HG03432 (cell line): ENCODE measurements at regions not wholly inside any gene's neighbourhood (a gene's known extent, or its start where the extent isn't known, plus 50 kb on each side); places are given as distances from the start of the nearest gene placed in this dataset.

Source experiments
- ATAC-seq: cut with Tn5 transposase; IDR thresholded peaks from one replicate; pipeline ENCODE4 v1.9.1; 2021; ENCODE audit warnings: mild to moderate bottlenecking, moderate library complexity; ENCODE audit not compliant: unreplicated experiment

DNA sequence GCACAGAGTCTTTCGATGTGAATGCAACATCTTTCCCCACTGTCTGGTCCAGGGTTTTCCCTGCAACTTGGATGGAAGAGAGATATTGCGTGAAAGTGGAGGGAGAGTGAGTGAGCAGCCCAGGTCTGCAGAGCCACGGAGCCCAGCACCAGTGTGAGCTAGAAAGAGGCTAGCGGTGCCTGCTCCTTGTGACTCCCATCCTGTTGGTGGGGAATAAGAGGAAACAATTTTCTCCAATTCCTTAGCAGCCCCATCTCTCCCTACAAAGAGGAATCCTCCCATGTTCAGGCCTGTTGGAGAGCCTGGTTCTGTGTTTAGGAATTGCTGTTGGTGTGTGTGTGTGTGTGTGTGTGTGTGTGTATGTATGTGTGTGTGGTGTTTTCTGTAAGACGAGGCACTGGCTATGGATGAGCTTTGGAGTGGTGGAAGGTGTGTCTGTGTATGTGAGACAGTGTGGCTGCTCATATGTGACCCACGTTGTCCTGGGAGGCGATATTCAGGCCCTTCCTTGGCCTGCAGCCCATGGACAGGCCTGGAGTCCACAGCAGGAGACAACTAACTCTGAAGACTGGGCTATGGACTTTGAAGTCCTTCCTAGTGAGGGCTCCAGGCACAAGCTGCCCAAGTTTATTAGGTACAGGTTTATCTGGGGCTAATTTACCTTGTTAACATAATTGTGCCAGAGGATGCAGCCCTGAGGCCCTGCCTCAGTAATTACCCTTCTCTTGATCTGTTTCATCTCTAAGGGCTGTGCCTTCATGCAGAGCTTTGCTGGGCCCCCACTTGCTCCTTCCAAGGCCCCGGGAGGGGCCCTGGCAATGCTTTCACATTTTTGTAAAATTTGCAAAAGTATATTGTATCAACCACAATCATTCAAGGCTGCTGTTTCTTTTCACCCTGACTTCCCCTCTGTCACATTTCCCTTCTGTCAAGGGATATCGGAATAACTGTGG, 88.6 kb upstream of the HAAO start:
- ATAC-seq, result no peak

DNA sequence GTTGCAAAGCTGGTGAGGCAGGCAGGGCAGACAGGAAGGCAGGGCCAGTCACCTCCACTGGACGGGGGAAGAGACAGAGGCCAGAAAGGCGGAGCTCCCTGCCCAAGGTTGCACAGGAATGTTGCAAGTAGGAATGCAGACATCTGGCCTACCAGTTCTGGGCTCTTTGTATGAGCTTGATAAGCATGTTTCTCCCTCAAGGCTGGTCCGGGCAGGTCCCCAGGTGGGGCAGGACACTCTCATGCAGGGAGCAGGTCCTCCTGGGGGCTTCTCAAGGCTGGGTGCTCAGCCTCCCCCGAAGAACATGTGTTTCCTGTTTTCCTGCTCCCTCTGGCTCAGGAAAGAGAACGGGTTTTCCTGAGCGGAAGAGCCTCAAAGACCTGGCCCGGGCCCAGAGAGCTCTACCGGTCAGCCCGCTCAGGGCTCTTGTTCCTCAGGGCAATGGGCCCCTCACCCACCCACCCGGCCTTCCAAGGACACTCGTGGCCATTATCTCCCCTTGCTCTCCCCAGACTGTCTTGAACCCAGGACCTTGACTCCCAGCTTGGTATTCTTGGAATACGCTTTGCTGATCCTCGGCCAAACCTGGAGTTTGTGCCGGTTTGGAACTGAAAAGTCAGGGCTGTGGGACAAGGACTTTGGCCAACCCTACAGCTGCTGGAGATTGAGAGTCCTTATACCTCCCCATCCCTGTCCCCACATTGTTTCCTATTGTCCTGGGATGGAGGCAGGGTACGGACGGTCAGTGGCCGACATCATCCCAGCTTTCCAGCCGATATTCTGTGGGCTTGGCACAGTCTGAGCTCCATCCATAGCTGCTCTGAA, 87.7 kb upstream of the HAAO start:
- ATAC-seq, result no peak

GRCh38 chr2:42879121-42879705, 86.8 kb upstream of the HAAO start:
- ATAC-seq, result no peak

DNA sequence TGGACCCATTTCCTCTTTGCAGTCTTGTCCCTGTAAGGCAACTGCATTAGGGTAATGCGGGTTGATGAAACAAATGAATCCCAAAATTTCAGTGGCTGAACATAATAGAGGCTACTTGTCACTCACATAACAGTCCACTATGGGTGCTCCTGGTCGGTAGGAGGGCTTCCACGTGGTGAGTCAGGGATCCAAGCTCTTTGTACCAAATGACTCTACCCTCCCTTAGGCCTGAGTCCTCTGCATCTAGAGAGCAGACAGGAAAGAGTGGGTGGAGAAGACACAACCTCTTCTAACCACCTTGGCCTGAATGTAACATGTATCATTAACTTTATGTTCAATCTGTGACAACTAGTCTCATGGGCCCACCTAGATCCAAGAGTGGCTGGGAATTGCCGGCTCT, 86.2 kb upstream of the HAAO start:
- peak; percentile 86 for ATAC-seq

DNA sequence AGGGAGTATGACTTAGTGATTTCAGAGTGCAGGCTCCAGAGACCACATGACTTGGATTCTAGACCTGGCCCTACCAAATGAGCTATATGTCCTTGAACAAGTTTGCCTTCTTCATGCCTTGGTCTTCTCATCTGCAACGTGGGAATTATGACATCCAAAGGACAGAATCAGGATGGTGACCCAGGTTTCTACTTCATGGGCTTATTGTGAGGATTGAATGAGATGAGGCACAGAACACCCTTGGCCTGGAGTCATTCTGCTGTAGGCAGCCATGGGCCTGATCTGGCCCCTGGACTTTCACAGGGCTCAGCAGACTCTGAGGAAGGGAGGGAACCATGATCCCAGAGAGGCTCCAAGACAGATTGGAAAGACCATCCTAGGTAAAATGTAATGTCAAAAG, 85.6 kb upstream of the HAAO start:
- no peak for ATAC-seq

DNA sequence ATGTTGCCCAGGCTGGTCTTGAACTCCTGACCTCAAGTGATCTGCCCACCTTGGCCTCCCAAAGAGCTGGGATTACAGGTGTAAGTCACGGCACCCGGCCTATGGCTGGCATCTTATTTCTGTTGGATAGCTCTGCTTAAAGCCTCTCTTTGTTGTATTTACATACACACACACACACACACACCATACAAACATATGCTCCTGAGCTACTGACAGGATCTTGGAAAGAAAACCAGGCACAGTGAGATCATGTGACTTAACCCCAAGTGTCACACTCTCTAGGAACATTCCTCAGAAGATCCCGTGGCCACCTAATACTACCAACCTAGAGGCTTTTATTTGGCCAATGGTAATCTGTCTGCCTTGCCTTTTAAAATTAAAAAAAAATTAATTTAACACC, 85.1 kb upstream of the HAAO start:
- ATAC-seq, result no peak

DNA sequence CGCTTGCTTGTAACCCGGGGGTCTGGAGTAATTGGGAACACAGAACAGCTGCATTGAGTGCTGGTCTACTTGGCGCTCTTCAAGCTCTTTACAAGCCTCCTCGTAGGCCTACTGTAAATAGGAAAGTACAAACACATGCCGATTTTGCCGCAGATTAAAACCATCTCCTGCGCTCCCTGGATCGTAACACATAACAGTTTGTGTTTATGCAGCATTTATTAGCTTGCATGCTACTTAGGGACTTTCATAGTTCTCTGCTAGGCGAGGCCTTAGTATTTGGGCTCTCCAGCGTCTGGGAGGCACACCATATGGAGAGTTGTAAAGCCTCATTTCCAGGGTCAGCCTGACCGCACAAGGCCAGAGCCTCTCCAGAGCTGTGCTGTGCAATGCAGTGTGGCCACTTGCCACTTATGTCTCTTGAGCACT, 84.0 kb upstream of the HAAO start:
- ATAC-seq, result no peak

DNA sequence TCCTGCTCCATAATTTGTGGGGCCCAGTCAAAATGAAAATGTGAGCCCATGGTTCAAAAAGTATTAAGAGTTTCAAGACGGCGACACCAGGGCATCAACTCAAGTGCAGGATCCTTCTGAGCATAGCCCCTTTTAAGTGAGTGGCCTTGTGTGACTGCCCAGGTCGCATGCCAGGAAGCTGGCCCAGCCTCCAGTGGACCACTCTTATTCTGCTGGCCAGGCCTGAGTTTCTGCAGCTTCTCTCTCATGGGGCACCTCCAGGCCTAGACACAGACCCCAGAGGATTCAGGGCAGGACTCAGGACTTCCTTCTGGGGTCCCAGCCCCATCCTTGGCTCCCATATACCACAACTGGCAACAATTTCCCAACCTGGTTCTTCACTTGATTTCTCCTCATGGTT, 83.5 kb upstream of the HAAO start:
- no peak for ATAC-seq

DNA sequence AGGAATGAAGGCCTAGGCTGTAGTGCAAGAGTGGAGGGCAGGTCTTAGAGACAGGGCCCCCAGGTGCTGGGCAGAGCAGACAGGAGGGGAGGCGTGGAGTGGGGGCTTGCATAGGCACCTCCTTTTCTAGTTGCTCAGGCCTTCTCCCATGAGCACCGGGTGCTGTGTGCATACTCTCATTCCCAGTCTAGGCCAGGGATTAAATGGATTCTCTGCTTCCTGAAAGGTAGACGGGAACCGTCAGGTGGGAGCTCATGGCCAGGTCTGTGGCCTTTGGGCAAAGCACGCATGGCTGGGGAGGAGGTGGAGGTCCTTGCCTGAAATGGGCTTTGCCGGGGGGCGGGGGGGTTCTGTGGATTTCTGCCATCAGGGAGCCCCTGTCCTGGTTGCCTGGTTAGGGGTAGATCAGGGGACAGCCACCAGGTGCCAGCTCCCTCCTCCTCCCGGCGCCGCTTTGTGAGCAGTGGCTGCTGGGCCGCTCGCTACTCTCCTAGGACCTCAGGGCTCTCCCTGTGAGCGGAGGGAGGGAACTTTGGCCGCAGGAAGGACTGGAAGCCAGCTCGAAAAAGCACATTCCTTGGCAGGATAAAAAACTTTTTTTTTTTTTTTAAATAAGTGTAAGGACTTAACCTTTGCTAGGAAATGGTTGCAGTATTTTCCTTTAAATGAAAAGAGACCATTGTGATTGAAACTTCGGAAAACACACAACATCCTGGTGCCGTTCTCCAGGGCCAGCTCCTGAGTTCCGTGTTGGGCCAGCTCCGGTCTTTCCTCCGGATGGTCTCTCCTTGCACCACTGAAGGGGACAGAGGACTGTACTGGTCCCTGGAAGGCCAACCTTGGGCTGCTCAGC, 82.8 kb upstream of the HAAO start:
- ATAC-seq, result no peak

DNA sequence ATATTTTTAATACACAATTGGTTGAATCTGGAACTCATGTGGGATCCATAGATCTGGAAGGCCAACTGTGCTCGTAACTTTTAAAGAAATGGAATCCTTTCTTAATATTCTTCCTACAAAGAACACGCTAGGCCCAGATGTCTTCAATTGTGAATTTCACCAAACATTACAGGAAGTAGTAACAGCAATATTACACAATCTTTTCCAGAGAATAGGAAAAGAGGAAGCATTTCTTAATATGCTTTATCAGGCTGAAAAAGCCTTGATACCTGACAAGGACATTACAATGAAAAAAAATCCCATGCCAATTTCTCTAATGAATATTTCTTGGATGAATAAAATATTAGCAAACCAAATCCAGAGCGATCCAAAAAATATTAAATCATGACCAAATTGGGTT, 80.3 kb upstream of the HAAO start:
- ATAC-seq, result no peak

DNA sequence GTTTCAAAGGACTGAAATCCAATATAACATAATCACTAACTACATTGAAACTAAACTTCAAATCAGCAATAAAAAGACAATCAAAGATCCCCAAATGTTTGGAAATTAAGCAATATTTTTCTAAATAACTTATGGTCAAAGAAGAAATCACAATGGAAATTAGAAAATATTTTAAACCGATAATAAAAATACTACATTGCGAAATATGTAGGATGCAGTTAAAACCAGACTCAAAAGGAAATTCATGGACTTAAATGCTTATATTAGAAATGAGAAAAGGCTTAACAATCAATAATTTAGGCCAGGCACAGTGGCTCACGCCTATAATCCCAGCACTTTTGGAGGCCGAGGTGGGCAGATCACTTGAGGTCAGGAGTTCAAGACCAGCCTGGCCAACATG, 79.0 kb upstream of the HAAO start:
- no peak for ATAC-seq

- no peak for ATAC-seq
These were observed 76.5 kb upstream of the HAAO start for GRCh38 chr2:42868874-42869273.

DNA sequence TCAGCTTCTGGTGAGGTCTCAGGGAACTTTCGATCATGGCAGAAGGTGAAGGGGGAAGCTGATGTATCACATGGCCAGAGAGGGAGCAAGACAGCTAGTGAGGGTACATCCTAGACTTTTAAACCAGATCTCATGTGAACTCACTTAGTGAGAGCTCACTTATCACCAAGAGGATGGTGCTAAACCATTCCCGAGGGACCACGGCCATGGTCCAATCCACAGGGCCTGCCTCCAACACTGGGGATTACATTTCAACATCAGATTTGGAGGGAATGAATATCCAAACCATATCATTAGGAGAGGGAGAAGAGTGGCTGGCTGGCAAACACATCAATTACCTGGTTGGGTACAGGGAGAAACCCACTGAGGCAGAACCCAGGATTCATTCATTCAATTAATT, 75.7 kb upstream of the HAAO start:
- no peak for ATAC-seq

GRCh38 chr2:42867093-42868065, 75.0 kb upstream of the HAAO start:
- ATAC-seq, result no peak

- no peak for ATAC-seq
These were observed 73.8 kb upstream of the HAAO start for GRCh38 chr2:42865884-42866881.

DNA sequence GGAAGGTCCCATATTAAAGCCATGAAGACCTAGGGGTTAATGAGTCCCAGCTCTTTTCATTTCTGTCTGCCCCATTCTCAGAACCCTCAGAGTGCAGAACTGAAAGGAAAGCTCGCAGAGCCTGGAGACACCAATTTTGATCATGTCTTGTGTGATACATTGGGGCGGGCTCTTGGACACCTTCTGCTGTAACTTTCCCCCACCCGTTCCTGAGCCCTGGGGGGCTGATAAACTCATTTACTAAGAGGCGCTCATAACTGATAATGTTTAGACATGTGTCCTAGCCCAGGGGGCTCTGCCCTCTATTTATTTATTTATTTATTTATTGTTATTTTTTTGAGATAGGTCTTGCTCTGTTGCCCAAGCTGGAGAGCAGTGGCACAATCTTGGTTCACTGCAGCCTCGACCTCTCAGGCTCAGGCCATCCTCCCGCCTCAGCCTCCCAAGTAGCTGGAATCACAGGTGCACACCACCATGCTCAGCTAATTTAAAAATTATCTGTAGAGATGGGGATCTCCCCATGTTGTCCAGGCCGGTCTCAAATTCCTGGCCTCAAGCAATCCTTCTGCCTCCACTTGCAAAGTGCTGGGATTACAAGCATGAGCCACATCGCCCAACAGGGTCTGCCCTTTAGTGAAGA, 72.4 kb upstream of the HAAO start:
- ATAC-seq, result no peak

GRCh38 chr2:42864222-42864621, 71.8 kb upstream of the HAAO start:
- ATAC-seq, result no peak

DNA sequence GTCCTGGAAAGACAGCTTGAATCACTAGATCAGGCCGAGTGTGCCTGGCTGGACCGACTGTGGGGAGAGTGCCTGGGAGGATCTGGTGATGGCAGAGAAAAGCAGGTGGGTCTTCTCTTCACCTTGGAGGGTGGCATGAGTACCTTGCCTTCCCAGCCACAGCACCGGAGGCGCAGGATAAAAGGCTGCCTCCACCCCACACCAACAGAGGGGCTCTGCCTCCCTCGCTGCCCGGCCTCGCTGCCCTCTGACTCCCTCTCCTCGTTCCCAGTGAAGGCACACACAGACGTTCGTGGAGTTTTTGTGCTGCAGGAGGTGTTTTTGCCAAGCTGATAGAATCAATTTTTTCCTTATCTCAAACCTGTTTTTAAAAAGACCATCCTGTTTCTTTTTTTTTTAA, 71.4 kb upstream of the HAAO start:
- ATAC-seq, result no peak
